Large intestine (tissue), 3 donors: ENCODE measurements at regions not wholly inside any gene's neighbourhood (a gene's known extent, or its start where the extent isn't known, plus 50 kb on each side); places are given as distances from the start of the nearest gene placed in this dataset.

ENCODE experiments used
- DNase-seq, 2 donors: peaks; one replicate each; pipeline versions ENCODE4 v3.0.0 to v3.0.0-alpha.2; 2013
- H3K27ac ChIP-seq: one replicate; pipeline ENCODE4 v1.5.1; 2013; ENCODE audit warnings: low read length
- H3K27me3 ChIP-seq: 2 replicates; pipeline ENCODE4 v1.6.1; 2013; ENCODE audit warnings: low read length; ENCODE audit not compliant: control insufficient read depth, insufficient read depth
- H3K36me3 ChIP-seq: 2 replicates; pipeline ENCODE4 v1.6.1; 2013; ENCODE audit warnings: low read length; ENCODE audit not compliant: control insufficient read depth, insufficient read depth
- H3K4me1 ChIP-seq: one replicate; pipeline ENCODE4 v1.6.1; 2013; ENCODE audit warnings: low read length; ENCODE audit not compliant: control insufficient read depth, insufficient read depth
- H3K4me3 ChIP-seq: one replicate; pipeline ENCODE4 v1.5.1; 2013; ENCODE audit warnings: low read length
- H3K9me3 ChIP-seq: one replicate; pipeline ENCODE4 v1.6.1; 2013; ENCODE audit warnings: mild to moderate bottlenecking, low read depth, low read length, moderate library complexity; ENCODE audit not compliant: control insufficient read depth
- WGBS: methylation state at CpG from one replicate; pipeline ENCODE4 v1.1.5; 2013; ENCODE audit warnings: low lambda C conversion rate; ENCODE audit not compliant: insufficient coverage; 5-methylcytosine and 5-hydroxymethylcytosine counted together

- Histone ChIP-seq H3K27me3 (no peaks in the 10 kb centered on the region), H3K27ac (no peak overlapping the region), H3K4me1 (no peaks in the 10 kb centered on the region), H3K9me3 (peaks cover 9% of the 10 kb centered on the region), H3K36me3 (no peaks in the 10 kb centered on the region), H3K4me3 (no peak overlapping the region)
- WGBS: no CpG with 5 or more reads among the region's 29 CpGs
- DNase-seq: no peak
These were observed 67.4 kb upstream of the ADGRA1 start for GRCh38 chr10:133020193-133020817.

GRCh38 chr10:133019651-133020050 lies 68.1 kb upstream of the ADGRA1 start:
- H3K36me3 ChIP-seq: no peaks in the 10 kb centered on the region
- no CpG with 5 or more reads among the region's 14 CpGs for WGBS
- no peak overlapping the region for H3K4me3 ChIP-seq
- no peaks in the 10 kb centered on the region for H3K4me1 ChIP-seq
- no peaks in the 10 kb centered on the region for H3K27me3 ChIP-seq
- no peak overlapping the region for H3K27ac ChIP-seq
- no peak for DNase-seq
- H3K9me3 ChIP-seq: peaks cover 9% of the 10 kb centered on the region

GRCh38 chr10:133019191-133019590 lies 68.5 kb upstream of the ADGRA1 start:
- no CpG with 5 or more reads among the region's 17 CpGs for WGBS
- Histone ChIP-seq H3K9me3 (peaks cover 9% of the 10 kb centered on the region), H3K36me3 (no peaks in the 10 kb centered on the region), H3K4me1 (no peaks in the 10 kb centered on the region), H3K4me3 (no peak overlapping the region), H3K27me3 (no peaks in the 10 kb centered on the region), H3K27ac (no peak overlapping the region)
- no peak for DNase-seq

- Histone ChIP-seq H3K27me3 (no peaks in the 10 kb centered on the region), H3K4me1 (no peaks in the 10 kb centered on the region), H3K4me3 (no peak overlapping the region), H3K9me3 (peaks cover 9% of the 10 kb centered on the region), H3K36me3 (no peaks in the 10 kb centered on the region), H3K27ac (no peak overlapping the region)
- DNase-seq: no peak
- no CpG with 5 or more reads among the region's 24 CpGs for WGBS
These were observed 69.2 kb upstream of the ADGRA1 start for GRCh38 chr10:133018491-133018890.

GRCh38 chr10:133017203-133017601 lies 70.5 kb upstream of the ADGRA1 start:
- no peaks in the 10 kb centered on the region for H3K27me3 ChIP-seq
- H3K36me3 ChIP-seq: no peaks in the 10 kb centered on the region
- no peaks in the 10 kb centered on the region for H3K4me1 ChIP-seq
- H3K27ac ChIP-seq: no peak overlapping the region
- no peak for DNase-seq
- H3K4me3 ChIP-seq: no peak overlapping the region
- WGBS: no CpG with 5 or more reads among the region's 27 CpGs
- peaks cover 17% of the 10 kb centered on the region for H3K9me3 ChIP-seq

GRCh38 chr10:133016493-133017202 lies 71.1 kb upstream of the ADGRA1 start:
- Histone ChIP-seq H3K9me3 (peaks cover 14% of the 10 kb centered on the region), H3K4me1 (no peaks in the 10 kb centered on the region), H3K27me3 (no peaks in the 10 kb centered on the region), H3K27ac (no peak overlapping the region), H3K36me3 (no peaks in the 10 kb centered on the region), H3K4me3 (no peak overlapping the region)
- 60% methylated on average over 1 of the region's 45 CpGs for WGBS
- DNase-seq: no peak

- Histone ChIP-seq H3K4me1 (no peaks in the 10 kb centered on the region), H3K36me3 (no peaks in the 10 kb centered on the region), H3K27me3 (no peaks in the 10 kb centered on the region), H3K9me3 (peaks cover 11% of the 10 kb centered on the region), H3K27ac (no peak overlapping the region), H3K4me3 (no peak overlapping the region)
- DNase-seq: no peak
- no CpG with 5 or more reads among the region's 34 CpGs for WGBS
These were observed 71.8 kb upstream of the ADGRA1 start for GRCh38 chr10:133015816-133016462.

- Histone ChIP-seq H3K9me3 (peaks cover 8% of the 10 kb centered on the region), H3K27me3 (no peaks in the 10 kb centered on the region), H3K4me3 (no peak overlapping the region), H3K4me1 (no peaks in the 10 kb centered on the region), H3K36me3 (no peaks in the 10 kb centered on the region), H3K27ac (no peak overlapping the region)
- WGBS: no CpG with 5 or more reads among the region's 18 CpGs
- DNase-seq: no peak
These were observed 72.4 kb upstream of the ADGRA1 start for GRCh38 chr10:133015321-133015720.

GRCh38 chr10:133014416-133015210 lies 72.2 kb upstream of the CFAP46 start:
- peaks cover 3% of the 10 kb centered on the region for H3K4me1 ChIP-seq
- peaks cover 8% of the 10 kb centered on the region for H3K9me3 ChIP-seq
- H3K27ac ChIP-seq: no peak overlapping the region
- WGBS: no CpG with 5 or more reads among the region's 38 CpGs
- H3K36me3 ChIP-seq: no peaks in the 10 kb centered on the region
- DNase-seq: no peak
- H3K27me3 ChIP-seq: no peaks in the 10 kb centered on the region
- no peak overlapping the region for H3K4me3 ChIP-seq

- Histone ChIP-seq H3K9me3 (peaks cover 8% of the 10 kb centered on the region), H3K27ac (no peak overlapping the region), H3K4me1 (peaks cover 10% of the 10 kb centered on the region), H3K36me3 (no peaks in the 10 kb centered on the region), H3K27me3 (no peaks in the 10 kb centered on the region), H3K4me3 (no peak overlapping the region)
- no peak for DNase-seq
- WGBS: 80% methylated on average over 4 of the region's 18 CpGs
These were observed 71.1 kb upstream of the CFAP46 start for GRCh38 chr10:133013463-133013862.
